Activated CD4-positive, alpha-beta T cell treated with anti-CD3 and anti-CD28 coated beads for 4 hours (primary cell): ENCODE measurements at regions not wholly inside any gene's neighbourhood (a gene's known extent, or its start where the extent isn't known, plus 50 kb on each side); places are given as distances from the start of the nearest gene placed in this dataset.
"Not testable (repeated sequence)": the region's sequence is repeated elsewhere in the genome, so short reads cannot be mapped to it uniquely, and the experiment has no call there.

Experiments used
- DNase-seq, 2 donors: peaks; one replicate each; pipeline ENCODE4 v3.0.0-alpha.2; 2020

GRCh38 chr20:22529150-22530019 is 55.0 kb downstream of the FOXA2 start:
- DNase-seq: no peak

GRCh38 chr20:22526512-22527012 is 57.8 kb downstream of the FOXA2 start:
- DNase-seq: no peak

- no peak for DNase-seq
Observed at GRCh38 chr20:22525821-22526220, 58.6 kb downstream of the FOXA2 start.

- no peak for DNase-seq
Observed at GRCh38 chr20:22525069-22525820, 59.1 kb downstream of the FOXA2 start.

- no peak for DNase-seq
Observed at GRCh38 chr20:22524393-22525015, 59.9 kb downstream of the FOXA2 start.

- DNase-seq: no peak
Observed at GRCh38 chr20:22523499-22524392, 60.6 kb downstream of the FOXA2 start.

GRCh38 chr20:22523128-22523498 is 61.3 kb downstream of the FOXA2 start:
- no peak for DNase-seq

GRCh38 chr20:22522701-22523100 is 61.7 kb downstream of the FOXA2 start:
- no peak for DNase-seq

GRCh38 chr20:22521940-22522339 is 62.4 kb downstream of the FOXA2 start:
- DNase-seq: not testable (repeated sequence)

- no peak for DNase-seq
Observed at GRCh38 chr20:22520381-22520780, 64.0 kb downstream of the FOXA2 start.

GRCh38 chr20:22515264-22515663 is 69.1 kb downstream of the FOXA2 start:
- no peak for DNase-seq

GRCh38 chr20:22513574-22513973 is 70.8 kb downstream of the FOXA2 start:
- no peak for DNase-seq

- DNase-seq: no peak
Observed at GRCh38 chr20:22512911-22513489, 71.4 kb downstream of the FOXA2 start.

- DNase-seq: no peak
Observed at GRCh38 chr20:22511943-22512910, 72.1 kb downstream of the FOXA2 start.

- DNase-seq: no peak
Observed at GRCh38 chr20:22509843-22510147, 74.6 kb downstream of the FOXA2 start.

GRCh38 chr20:22509090-22509842 is 75.1 kb downstream of the FOXA2 start:
- no peak for DNase-seq

- DNase-seq: no peak
Observed at GRCh38 chr20:22508426-22508825, 75.9 kb downstream of the FOXA2 start.

GRCh38 chr20:22507240-22507961 is 77.0 kb downstream of the FOXA2 start:
- no peak for DNase-seq

GRCh38 chr20:22506827-22507226 is 77.5 kb downstream of the FOXA2 start:
- no peak for DNase-seq
